ENCODE measurements at regions not wholly inside any gene's neighbourhood (a gene's known extent, or its start where the extent isn't known, plus 50 kb on each side); places are given as distances from the start of the nearest gene placed in this dataset.

DNA sequence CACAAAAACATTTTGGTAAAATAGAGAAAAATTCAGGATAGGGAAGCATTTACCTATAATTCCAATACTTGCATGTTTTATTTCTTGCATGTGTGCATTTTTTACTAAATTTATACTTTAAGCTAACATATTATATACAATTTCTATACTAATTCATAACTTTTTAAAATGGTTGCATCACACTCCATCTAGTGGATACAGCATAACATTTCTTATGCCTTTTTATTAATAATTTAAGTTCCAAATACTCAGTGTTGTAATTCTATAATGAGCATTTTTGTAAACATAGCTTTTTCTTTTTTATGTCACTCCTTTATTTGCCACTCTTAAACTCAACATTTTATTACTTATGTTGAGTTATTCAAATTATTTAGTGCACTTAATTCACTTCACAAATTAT lies 477.7 kb downstream of the ZBBX start:
- TF ChIP-seq, protein P1, sequence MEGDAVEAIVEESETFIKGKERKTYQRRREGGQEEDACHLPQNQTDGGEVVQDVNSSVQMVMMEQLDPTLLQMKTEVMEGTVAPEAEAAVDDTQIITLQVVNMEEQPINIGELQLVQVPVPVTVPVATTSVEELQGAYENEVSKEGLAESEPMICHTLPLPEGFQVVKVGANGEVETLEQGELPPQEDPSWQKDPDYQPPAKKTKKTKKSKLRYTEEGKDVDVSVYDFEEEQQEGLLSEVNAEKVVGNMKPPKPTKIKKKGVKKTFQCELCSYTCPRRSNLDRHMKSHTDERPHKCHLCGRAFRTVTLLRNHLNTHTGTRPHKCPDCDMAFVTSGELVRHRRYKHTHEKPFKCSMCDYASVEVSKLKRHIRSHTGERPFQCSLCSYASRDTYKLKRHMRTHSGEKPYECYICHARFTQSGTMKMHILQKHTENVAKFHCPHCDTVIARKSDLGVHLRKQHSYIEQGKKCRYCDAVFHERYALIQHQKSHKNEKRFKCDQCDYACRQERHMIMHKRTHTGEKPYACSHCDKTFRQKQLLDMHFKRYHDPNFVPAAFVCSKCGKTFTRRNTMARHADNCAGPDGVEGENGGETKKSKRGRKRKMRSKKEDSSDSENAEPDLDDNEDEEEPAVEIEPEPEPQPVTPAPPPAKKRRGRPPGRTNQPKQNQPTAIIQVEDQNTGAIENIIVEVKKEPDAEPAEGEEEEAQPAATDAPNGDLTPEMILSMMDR (IDR thresholded peaks at IDR 0.05; ENCODE audit: low read depth, low read length): peak; percentile 23
- DNase-seq (ENCODE audit: low read depth, low spot score): peak; percentile 5
- H3K4me3 ChIP-seq (ENCODE audit: low read depth, low read length): no peak overlapping the region
- in situ Hi-C loops (cut with HindIII; ENCODE audit: low sequenced_read_pairs): no loop called here

DNA sequence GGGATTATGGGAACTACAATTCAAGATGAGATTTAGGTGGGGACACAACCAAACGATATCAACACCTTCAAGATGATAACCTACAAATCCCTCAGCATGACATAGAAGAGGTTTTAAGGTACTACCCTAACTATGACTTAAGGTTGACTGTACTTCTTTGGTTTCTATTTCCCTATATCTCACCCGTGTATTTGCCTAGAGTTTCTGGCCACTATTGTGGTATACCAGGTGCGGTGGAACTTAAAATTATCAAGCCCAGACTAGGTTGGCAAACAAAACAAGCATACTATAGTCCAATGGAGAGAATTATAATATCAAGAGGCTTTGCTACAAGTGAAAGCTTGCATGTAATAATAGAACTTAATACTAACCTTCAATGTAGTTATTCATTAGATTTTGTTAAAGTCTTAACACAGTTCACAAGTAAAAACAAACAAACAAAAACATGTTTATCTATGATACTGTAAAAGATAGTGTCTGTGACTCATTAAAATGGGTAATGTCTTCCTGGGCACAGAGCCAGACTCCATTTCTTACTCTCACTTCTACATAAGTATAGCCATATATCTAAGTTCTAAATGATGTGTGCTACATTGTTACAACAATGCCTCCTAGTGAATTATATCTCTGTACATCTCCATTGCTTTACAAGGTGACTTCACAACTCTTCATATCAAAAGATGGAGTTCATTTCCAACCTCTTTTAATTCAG lies 479.1 kb downstream of the ZBBX start:
- TF ChIP-seq, protein P1 (IDR thresholded peaks at IDR 0.05; ENCODE audit: low read depth, low read length): no peak
- no peak overlapping the region for H3K4me3 ChIP-seq (ENCODE audit: low read depth, low read length)
- DNase-seq (ENCODE audit: low read depth, low spot score): no peak
- in situ Hi-C loops (cut with HindIII; ENCODE audit: low sequenced_read_pairs): no loop called here

DNA sequence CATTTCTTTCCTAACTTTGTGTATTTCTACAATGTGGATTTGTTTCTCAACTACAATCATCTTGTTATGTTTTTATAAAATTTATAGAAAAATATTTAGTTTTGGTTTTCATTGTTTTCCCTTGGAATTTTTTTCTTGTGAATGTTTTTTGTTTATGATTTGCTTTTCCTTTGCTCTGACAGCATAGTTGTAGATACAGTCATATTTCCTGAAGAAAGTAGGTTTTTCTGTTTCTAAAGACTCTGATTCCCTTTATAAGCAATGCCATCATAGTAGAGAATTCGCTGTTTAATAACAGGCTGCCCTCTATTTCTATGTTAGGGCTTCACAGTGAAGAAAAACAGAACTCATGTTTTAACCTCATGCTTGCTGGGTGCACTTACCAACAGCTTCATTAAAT lies 482.3 kb downstream of the ZBBX start:
- TF ChIP-seq, protein P1 (IDR thresholded peaks at IDR 0.05; ENCODE audit: low read depth, low read length): no peak
- in situ Hi-C loops (cut with HindIII; ENCODE audit: low sequenced_read_pairs): no loop called here

DNA sequence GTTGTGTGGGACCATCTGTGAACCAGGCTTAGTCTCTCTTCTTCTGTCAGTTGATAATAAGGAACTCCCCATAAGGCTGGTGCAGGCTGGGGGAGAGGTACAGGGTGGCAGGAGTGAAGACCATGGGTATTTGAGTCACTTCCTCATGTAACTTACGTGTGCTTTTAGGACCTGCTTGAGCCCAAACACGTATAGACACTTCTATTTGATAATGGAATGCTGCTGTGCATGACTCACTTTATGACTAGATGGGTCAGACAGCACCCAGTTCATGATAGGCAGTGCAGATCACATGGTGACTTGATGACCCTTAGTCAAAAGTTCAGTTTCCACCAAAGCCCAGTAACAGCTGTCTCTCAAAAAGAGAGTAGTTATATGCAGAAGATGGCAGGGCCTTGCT lies 490.9 kb downstream of the ZBBX start:
- TF ChIP-seq, protein P1 (IDR thresholded peaks at IDR 0.05; ENCODE audit: low read depth, low read length): no peak
- DNase-seq (ENCODE audit: low read depth, low spot score): no peak
- H3K4me3 ChIP-seq (ENCODE audit: low read depth, low read length): no peak overlapping the region
- in situ Hi-C loops (cut with HindIII; ENCODE audit: low sequenced_read_pairs): no loop called here

More for the DNA sequence above, 482.3 kb downstream of the ZBBX start:
- no peak overlapping the region for H3K4me3 ChIP-seq (ENCODE audit: low read depth, low read length)
- DNase-seq (ENCODE audit: low read depth, low spot score): no peak

DNA sequence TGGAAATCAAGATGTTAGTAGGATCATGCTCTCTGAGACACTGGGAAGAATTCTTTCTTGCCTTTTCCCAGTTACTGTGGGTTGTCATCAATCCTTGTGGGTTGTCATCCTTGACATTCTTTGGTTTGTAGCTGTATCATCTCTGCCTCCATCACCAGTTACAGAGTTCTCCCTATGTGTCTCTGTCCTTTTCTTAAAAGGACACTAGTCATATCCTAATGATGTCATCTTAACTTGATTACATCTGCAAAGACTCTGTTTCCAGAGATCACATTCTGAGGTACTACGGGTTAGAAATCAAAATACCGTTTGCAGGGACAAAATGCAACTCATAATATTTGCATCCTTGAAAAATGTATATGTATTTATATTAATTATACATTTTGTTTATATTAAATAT lies 500.4 kb downstream of the ZBBX start:
- TF ChIP-seq, protein P1 (IDR thresholded peaks at IDR 0.05; ENCODE audit: low read depth, low read length): no peak
- DNase-seq (ENCODE audit: low read depth, low spot score): no peak
- H3K4me3 ChIP-seq (ENCODE audit: low read depth, low read length): no peak overlapping the region
- in situ Hi-C loops (cut with HindIII; ENCODE audit: low sequenced_read_pairs): no loop called here

DNA sequence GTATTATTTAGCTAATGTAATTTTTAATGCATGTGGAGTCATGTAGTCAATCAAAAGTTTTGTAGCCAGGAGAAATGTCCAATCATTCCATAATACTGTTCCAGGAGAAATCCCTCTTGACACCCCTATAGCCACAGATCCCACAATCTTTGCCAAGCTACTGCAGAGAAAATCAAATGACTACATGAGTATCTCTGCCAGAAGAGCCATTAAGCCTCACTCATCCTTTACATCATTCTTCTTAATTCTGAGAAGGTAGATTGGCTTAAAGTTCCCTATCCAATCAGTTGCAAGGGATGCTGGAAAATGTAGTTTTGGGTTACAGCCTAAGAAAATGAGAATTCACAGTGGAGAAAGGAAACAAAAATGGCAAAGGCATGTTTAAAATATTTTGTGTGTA lies 502.1 kb downstream of the ZBBX start:
- TF ChIP-seq, protein P1 (IDR thresholded peaks at IDR 0.05; ENCODE audit: low read depth, low read length): no peak
- in situ Hi-C loops (cut with HindIII; ENCODE audit: low sequenced_read_pairs): no loop called here
- no peak for DNase-seq (ENCODE audit: low read depth, low spot score)
- H3K4me3 ChIP-seq (ENCODE audit: low read depth, low read length): no peak overlapping the region

All from astrocyte of the spinal cord (primary cell).